Choroid plexus epithelial cell (primary cell): ENCODE measurements at regions not wholly inside any gene's neighbourhood (a gene's known extent, or its start where the extent isn't known, plus 50 kb on each side); places are given as distances from the start of the nearest gene placed in this dataset.

Experiments
- DNase-seq: peaks from one replicate; pipeline ENCODE4 v3.0.0-alpha.2; 2010; ENCODE audit warnings: low read depth
- H3K4me3 ChIP-seq: 2 replicates; pipeline ENCODE4 v1.5.1; 2011; ENCODE audit warnings: low read depth, mild to moderate bottlenecking, control low read depth, low read length, moderate library complexity
- TF ChIP-seq, protein P1 (sequence below): conservative IDR thresholded peaks from 2 replicates; pipeline ENCODE4 v1.5.1; 2011; ENCODE audit warnings: low read depth, mild to moderate bottlenecking, control low read depth, inconsistent platforms, low read length, moderate library complexity

GRCh38 chr10:101299211-101299610 is 54.8 kb upstream of the BTRC start:
- DNase-seq, result no peak
- TF ChIP-seq, protein P1, sequence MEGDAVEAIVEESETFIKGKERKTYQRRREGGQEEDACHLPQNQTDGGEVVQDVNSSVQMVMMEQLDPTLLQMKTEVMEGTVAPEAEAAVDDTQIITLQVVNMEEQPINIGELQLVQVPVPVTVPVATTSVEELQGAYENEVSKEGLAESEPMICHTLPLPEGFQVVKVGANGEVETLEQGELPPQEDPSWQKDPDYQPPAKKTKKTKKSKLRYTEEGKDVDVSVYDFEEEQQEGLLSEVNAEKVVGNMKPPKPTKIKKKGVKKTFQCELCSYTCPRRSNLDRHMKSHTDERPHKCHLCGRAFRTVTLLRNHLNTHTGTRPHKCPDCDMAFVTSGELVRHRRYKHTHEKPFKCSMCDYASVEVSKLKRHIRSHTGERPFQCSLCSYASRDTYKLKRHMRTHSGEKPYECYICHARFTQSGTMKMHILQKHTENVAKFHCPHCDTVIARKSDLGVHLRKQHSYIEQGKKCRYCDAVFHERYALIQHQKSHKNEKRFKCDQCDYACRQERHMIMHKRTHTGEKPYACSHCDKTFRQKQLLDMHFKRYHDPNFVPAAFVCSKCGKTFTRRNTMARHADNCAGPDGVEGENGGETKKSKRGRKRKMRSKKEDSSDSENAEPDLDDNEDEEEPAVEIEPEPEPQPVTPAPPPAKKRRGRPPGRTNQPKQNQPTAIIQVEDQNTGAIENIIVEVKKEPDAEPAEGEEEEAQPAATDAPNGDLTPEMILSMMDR, result no peak
- H3K4me3 ChIP-seq, result no peak overlapping the region

GRCh38 chr10:101301111-101301731 is 52.7 kb upstream of the BTRC start:
- peak; percentile 67 for DNase-seq
- TF ChIP-seq, protein P1, result peak; percentile 74
- no peak overlapping the region for H3K4me3 ChIP-seq

DNA sequence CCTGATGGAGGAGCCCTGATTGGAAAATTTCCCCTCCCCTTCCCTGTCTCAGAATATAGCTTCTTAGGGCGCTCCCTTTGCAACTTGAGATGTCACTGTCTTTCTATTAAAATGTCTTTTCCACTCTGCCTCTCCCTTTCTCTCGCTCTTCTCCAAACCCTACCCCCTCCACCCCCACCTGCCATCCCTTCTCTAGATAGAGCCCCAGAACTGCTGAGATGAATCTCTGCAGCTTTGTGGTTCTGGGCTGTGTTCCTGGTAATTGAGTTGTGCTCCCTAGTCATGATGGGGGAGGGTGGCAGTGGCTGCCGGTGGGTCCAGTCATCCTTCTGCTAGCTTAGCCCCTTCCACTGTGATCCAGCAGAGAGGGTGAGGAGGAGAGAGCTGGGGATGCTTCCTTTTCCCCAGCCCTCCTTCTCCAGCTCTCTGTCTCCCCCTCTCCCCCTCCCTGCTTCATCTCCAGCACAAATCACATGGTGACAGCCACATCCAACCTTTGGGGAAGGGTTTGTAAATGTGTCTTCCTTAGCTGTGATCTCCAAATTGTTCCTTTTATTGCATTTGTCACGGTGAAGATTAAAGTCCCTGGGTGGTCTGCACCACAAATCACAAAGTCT is 50.8 kb upstream of the BTRC start:
- TF ChIP-seq, protein P1, result no peak
- DNase-seq, result no peak
- H3K4me3 ChIP-seq, result no peak overlapping the region
